H1 (cell line): ENCODE measurements at regions not wholly inside any gene's neighbourhood (a gene's known extent, or its start where the extent isn't known, plus 50 kb on each side); places are given as distances from the start of the nearest gene placed in this dataset.

Experiments used
- TF ChIP-seq, protein P1 (sequence below): fragments of 300-600 bp; sonication (generic); IDR thresholded peaks from 2 replicates; pipeline ENCODE4 v1.7.1; 2012; ENCODE audit warnings: low read length, moderate library complexity, mild to moderate bottlenecking, inconsistent platforms; ENCODE audit not compliant: insufficient replicate concordance

DNA sequence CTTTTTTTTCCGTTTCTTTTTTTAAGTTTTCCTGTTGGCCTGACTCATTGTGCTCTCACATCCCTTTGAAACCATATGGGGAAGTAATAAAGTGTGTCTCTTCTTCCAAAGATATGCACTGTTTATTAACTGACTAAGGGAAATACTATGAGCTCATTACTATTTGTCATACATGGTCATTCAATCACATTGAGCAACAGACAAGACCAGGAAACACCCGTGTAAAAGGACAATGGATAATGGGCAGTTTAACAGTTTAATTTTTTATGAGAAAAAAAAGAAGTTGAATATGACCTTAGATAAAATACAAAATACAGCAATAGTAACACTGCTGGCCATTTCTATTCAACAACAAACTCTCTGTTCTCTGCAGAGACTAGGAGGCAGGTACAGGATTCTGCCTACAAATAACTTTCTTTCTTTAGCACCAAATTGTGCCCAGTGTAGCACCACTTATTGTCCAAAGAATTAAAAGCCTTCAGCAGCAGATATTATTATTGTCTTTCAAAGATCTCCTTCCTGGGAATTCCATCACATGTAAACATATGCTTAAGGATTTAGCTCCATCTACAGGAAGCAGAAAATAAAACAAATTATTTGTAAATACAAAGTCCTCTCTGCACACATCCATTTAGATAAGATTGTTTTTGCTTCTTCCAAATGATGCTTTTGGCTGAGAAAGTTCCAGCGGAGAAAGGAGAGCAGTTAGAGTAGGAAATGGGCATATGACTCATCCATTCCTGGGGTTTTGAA is 55.0 kb upstream of the AKR1E2 start (continued):
- TF ChIP-seq, protein P1, sequence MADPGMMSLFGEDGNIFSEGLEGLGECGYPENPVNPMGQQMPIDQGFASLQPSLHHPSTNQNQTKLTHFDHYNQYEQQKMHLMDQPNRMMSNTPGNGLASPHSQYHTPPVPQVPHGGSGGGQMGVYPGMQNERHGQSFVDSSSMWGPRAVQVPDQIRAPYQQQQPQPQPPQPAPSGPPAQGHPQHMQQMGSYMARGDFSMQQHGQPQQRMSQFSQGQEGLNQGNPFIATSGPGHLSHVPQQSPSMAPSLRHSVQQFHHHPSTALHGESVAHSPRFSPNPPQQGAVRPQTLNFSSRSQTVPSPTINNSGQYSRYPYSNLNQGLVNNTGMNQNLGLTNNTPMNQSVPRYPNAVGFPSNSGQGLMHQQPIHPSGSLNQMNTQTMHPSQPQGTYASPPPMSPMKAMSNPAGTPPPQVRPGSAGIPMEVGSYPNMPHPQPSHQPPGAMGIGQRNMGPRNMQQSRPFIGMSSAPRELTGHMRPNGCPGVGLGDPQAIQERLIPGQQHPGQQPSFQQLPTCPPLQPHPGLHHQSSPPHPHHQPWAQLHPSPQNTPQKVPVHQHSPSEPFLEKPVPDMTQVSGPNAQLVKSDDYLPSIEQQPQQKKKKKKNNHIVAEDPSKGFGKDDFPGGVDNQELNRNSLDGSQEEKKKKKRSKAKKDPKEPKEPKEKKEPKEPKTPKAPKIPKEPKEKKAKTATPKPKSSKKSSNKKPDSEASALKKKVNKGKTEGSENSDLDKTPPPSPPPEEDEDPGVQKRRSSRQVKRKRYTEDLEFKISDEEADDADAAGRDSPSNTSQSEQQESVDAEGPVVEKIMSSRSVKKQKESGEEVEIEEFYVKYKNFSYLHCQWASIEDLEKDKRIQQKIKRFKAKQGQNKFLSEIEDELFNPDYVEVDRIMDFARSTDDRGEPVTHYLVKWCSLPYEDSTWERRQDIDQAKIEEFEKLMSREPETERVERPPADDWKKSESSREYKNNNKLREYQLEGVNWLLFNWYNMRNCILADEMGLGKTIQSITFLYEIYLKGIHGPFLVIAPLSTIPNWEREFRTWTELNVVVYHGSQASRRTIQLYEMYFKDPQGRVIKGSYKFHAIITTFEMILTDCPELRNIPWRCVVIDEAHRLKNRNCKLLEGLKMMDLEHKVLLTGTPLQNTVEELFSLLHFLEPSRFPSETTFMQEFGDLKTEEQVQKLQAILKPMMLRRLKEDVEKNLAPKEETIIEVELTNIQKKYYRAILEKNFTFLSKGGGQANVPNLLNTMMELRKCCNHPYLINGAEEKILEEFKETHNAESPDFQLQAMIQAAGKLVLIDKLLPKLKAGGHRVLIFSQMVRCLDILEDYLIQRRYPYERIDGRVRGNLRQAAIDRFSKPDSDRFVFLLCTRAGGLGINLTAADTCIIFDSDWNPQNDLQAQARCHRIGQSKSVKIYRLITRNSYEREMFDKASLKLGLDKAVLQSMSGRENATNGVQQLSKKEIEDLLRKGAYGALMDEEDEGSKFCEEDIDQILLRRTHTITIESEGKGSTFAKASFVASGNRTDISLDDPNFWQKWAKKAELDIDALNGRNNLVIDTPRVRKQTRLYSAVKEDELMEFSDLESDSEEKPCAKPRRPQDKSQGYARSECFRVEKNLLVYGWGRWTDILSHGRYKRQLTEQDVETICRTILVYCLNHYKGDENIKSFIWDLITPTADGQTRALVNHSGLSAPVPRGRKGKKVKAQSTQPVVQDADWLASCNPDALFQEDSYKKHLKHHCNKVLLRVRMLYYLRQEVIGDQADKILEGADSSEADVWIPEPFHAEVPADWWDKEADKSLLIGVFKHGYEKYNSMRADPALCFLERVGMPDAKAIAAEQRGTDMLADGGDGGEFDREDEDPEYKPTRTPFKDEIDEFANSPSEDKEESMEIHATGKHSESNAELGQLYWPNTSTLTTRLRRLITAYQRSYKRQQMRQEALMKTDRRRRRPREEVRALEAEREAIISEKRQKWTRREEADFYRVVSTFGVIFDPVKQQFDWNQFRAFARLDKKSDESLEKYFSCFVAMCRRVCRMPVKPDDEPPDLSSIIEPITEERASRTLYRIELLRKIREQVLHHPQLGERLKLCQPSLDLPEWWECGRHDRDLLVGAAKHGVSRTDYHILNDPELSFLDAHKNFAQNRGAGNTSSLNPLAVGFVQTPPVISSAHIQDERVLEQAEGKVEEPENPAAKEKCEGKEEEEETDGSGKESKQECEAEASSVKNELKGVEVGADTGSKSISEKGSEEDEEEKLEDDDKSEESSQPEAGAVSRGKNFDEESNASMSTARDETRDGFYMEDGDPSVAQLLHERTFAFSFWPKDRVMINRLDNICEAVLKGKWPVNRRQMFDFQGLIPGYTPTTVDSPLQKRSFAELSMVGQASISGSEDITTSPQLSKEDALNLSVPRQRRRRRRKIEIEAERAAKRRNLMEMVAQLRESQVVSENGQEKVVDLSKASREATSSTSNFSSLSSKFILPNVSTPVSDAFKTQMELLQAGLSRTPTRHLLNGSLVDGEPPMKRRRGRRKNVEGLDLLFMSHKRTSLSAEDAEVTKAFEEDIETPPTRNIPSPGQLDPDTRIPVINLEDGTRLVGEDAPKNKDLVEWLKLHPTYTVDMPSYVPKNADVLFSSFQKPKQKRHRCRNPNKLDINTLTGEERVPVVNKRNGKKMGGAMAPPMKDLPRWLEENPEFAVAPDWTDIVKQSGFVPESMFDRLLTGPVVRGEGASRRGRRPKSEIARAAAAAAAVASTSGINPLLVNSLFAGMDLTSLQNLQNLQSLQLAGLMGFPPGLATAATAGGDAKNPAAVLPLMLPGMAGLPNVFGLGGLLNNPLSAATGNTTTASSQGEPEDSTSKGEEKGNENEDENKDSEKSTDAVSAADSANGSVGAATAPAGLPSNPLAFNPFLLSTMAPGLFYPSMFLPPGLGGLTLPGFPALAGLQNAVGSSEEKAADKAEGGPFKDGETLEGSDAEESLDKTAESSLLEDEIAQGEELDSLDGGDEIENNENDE, result no peak
